Stimulated activated CD8-positive, alpha-beta memory T cell treated with anti-CD3 and anti-CD28 coated beads, Interleukin-4, amount 100 ng/mL, for 1 hour (primary cell): ENCODE measurements at regions not wholly inside any gene's neighbourhood (a gene's known extent, or its start where the extent isn't known, plus 50 kb on each side); places are given as distances from the start of the nearest gene placed in this dataset.

ENCODE experiments used
- DNase-seq, 2 donors: peaks; one replicate each; pipeline ENCODE4 v3.0.0-alpha.2; 2020; ENCODE audit warnings: low read depth in 2 of 2, low spot score in 1 of 2

GRCh38 chr13:105572401-105572800 is 963.1 kb downstream of the EFNB2 start:
- DNase-seq: no peak

DNA sequence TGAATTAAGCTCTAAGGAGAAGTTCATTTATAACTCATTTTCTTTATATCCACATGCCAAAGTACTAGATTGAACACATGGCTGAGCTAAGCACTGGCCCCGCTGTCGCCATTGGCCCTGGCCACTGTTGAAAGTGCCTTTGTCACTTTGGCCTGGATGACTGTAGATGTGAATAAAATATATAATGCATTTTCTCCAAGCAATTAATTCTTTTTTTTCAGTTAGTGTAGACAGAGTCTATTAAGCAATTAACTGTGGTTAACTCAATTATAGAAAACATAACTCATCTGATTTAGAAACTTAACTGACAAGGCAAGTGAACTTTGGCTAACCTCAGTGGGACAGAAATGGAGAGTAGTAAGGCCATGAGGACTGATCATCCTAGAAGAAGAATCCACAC is 965.6 kb downstream of the EFNB2 start:
- DNase-seq: no peak

DNA sequence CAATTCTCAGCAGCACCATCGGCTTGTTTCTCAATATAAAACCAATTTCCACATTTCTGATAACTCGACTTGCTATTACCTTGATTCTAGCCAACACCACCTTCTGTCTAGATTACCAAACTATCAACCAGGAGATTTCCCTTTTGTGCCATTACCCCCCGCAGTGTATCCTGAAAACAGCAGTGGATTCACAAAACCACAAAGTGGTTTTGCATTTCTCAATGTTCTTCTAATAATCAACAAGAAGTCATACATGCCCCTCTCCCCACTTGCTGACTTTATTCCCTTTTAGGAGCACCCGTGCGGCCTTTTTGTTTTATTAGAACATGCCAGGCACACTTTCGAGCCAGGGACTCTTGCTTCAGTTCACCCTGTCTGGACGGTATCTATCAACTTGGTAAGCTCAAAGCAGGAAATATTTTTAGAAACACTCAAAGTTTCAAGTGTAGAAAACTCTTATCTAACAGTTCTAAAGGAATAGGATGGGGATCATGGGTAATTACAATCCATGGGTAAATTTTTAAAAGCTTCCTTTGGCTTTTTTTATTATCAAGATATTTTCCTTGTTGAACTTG is 967.4 kb downstream of the EFNB2 start:
- DNase-seq: no peak

GRCh38 chr13:105565136-105565727 is 970.2 kb downstream of the EFNB2 start:
- DNase-seq: no peak

DNA sequence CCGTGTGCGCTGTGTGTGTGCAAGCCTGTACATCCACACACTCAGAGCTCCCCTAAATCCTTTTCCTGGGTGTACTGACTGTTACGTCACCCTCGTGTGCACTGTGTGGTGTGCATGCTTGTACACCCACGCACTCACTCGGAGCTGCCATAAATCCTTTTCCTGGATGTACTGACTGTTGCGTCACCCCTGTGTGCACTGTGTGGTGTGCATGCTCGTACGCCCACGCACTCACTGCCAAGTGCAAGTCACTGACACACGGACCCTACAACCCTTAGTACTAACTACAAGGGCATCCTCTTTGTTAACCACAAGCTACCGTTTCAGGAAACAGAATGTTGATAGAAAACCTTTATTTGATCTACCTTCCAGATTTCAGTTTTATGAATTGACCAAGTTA is 983.4 kb downstream of the EFNB2 start:
- DNase-seq: no peak

GRCh38 chr13:105547851-105548250 is 987.6 kb downstream of the EFNB2 start:
- DNase-seq: no peak

GRCh38 chr13:105545811-105546210 is 989.7 kb downstream of the EFNB2 start:
- DNase-seq: no peak

DNA sequence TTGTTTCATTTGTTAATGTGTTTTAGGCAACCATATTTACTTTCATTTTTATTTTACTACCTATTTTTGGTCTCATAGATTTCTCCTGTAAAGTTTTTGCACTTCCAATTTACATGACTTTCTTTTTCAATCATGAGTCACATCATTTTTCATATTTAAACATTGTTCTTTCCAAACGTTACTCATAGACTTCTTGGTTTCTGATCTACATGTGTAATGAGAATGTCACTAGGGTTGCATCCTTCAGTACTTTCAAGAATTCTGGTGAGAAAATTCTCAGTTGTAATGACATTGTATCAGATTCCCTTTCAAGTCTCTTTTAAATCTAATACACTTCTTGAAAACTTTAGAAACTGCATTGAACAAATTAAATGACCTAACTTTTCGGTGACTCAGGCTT is 991.7 kb downstream of the EFNB2 start:
- no peak for DNase-seq

GRCh38 chr13:105541565-105541964 is 993.9 kb downstream of the EFNB2 start:
- DNase-seq: no peak

GRCh38 chr13:105538346-105538745 is 997.1 kb downstream of the EFNB2 start:
- no peak for DNase-seq

DNA sequence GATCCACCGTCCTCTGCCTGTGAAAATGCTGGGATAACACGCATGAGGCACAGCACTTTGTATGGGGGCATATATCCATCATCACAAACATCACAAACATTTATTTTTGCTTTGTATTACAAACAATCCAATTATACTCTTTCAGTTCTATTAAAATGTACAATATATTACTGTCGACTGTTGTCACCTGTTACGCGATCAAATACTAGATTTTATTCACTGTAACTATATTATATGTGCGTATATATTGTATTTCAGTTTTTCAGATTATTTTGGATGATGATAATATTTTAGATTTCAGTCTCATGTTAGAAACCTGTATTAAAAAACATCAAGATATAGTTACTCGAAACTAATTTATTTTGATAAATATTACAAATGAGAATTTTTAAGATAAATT is 998.3 kb downstream of the EFNB2 start:
- DNase-seq: no peak

GRCh38 chr13:105530468-105530867 is 1005.0 kb downstream of the EFNB2 start:
- no peak for DNase-seq

DNA sequence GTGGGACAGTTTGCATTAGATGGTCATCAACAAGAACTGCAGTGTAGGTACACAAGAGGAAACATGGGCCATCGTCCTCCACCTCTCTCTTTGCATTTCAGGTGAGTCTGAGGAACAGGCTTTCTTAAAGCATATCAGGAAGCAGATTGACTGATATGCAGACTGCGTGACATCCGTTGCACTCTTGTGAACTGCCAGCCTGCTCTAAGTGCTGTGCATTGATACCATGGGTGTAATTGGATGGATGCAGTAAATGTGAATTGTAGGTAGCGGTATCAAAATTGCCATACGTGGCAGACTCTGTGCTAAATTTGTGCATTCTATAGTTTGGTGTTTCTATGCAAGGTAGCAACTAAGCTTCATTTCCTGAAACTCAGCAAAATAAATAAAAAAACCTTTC is 1008.3 kb downstream of the EFNB2 start:
- no peak for DNase-seq

DNA sequence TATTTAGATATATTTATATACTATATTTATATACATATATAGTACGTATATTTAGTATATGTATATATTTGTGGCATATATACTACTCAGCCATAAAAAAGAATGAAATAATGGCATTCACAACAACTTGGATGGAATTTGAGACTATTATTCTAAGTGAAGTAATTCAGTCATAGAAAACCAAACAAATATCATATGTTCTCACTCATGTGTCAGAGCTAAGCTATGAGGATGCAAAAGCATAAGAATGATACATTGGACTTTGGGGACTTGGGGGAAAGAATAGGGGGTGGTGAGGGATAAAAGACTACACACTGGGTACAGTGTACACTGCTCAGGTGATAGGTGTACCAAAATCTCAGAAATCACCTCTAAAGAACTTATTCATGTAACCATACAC is 1015.7 kb downstream of the EFNB2 start:
- DNase-seq: no peak

- DNase-seq: no peak
These were observed 1017.4 kb downstream of the EFNB2 start for GRCh38 chr13:105518086-105518485.

DNA sequence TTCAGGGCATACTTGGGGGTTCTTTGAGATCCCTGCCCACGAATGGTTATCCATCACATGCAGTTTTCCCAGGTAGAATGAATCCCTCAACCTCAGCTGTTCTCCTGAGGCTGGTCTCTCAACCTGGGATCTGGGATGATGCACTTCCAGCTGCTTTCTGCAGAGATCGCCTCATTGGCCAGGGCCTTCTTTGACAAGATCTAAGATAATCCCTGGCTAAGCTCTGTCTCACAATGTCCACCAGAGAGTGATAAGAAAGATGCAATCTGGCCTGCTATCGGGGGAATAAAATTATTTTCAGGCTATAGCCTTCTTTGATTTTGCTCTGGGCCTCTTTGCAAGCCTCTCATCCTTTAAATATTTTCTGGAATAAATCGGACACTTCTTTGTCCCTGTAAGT is 1021.1 kb downstream of the EFNB2 start:
- no peak for DNase-seq

- no peak for DNase-seq
These were observed 1022.0 kb downstream of the EFNB2 start for GRCh38 chr13:105513448-105513847.

DNA sequence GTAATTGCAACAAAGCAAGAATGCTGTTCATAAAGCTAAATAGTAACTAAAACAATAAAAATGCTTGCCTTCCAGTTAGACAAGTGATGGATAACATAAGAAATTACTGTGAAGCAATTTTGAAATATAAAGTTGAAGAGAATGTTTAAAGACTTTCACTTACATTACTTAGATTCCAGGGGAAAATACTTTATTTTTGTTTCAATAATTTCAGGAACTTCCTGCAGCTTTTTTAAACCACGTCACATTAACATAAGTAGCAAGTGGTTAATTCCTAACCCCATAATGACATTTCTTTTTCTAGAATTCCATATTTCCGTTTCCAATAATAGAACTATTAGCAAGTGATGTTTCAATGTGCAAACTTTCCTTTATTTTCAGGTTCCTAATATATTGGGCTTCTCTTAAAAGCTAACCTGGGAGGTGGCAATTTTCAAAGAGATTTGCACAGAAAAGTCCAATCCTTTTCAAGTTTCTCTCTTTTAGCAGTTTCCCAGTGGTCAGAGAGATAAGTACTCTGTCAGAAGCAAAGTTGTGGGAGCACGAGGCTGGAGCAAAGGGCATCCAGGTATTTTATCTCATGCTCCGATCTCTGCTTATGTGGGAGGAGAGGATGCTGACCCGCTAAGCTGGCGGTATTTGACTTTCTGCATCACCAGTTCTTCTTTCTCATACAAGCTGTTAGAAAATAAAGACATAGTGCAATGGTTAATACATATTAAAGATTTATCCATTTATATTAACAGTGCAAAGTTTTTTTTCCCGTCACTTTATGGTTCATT is 1025.3 kb downstream of the EFNB2 start:
- no peak for DNase-seq

DNA sequence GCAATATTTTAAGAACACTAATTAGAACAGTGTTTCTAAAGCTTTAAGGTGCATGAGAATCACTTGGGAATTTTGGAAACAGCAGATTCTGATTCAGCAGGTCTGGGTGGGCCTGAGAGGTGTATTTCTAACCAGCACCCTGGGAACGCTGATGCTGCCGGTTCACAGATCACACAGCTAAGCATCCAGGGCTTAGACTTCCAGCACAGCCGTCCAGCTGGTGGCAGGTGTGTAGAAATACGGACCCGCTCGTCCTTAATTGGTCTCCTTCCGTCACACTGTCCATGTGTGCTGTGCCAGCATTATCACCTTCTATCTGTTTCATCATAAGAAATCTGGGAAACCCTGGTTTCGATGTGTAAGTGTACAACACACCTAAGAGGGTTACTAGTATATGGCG is 1029.0 kb downstream of the EFNB2 start:
- DNase-seq: no peak

- no peak for DNase-seq
These were observed 1033.3 kb downstream of the EFNB2 start for GRCh38 chr13:105502193-105502592.

GRCh38 chr13:105497597-105497996 is 1037.9 kb downstream of the EFNB2 start:
- no peak for DNase-seq

DNA sequence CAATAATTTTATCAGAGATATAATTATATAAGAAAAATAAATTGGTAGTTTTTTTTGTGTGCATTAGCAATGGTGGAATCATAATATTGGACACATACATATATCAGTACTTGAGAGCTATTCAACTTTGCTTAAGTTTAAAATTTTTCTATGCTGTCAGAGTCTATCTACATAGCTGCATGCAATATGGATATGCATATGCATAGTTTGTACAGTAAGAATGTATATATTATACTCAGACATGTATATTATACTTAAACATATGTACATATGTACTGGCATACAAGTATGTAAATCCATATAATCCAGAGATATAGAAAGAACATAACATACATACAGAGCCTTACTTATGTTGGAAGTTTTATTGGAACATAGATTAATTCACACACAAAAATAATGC is 1043.2 kb downstream of the EFNB2 start:
- DNase-seq: no peak

GRCh38 chr13:105491345-105491744 is 1044.1 kb downstream of the EFNB2 start:
- DNase-seq: no peak
